UCSD-AML1 (cell line): ENCODE measurements at regions not wholly inside any gene's neighbourhood (a gene's known extent, or its start where the extent isn't known, plus 50 kb on each side); places are given as distances from the start of the nearest gene placed in this dataset.

Source experiments
- DNase-seq: peaks from one replicate; lab custom pipeline; 2025; ENCODE audit not compliant: unreplicated experiment; lab: John Stamatoyannopoulos, UW

GRCh38 chr11:92644595-92645445, 324.6 kb upstream of the MTNR1B start:
- DNase-seq = no peak

- no peak for DNase-seq
These were observed 318.3 kb upstream of the MTNR1B start for GRCh38 chr11:92651159-92651558.

GRCh38 chr11:92653454-92653853, 316.0 kb upstream of the MTNR1B start:
- no peak for DNase-seq

GRCh38 chr11:92656783-92657182, 312.7 kb upstream of the MTNR1B start:
- DNase-seq = no peak

GRCh38 chr11:92657226-92657625, 312.2 kb upstream of the MTNR1B start:
- DNase-seq = no peak

- no peak for DNase-seq
These were observed 310.7 kb upstream of the MTNR1B start for GRCh38 chr11:92658733-92659132.

- DNase-seq = no peak
These were observed 309.7 kb upstream of the MTNR1B start for GRCh38 chr11:92659793-92660192.

- no peak for DNase-seq
These were observed 306.7 kb upstream of the MTNR1B start for GRCh38 chr11:92662601-92663360.

GRCh38 chr11:92663539-92663938, 305.9 kb upstream of the MTNR1B start:
- DNase-seq = no peak

- no peak for DNase-seq
These were observed 301.8 kb upstream of the MTNR1B start for GRCh38 chr11:92667486-92668152.

- DNase-seq = no peak
These were observed 299.1 kb upstream of the MTNR1B start for GRCh38 chr11:92670308-92670890.

GRCh38 chr11:92671081-92671480, 298.4 kb upstream of the MTNR1B start:
- DNase-seq = no peak

GRCh38 chr11:92675303-92675702, 294.1 kb upstream of the MTNR1B start:
- DNase-seq = no peak

GRCh38 chr11:92675810-92676209, 293.6 kb upstream of the MTNR1B start:
- DNase-seq = no peak

- DNase-seq = no peak
These were observed 291.3 kb upstream of the MTNR1B start for GRCh38 chr11:92678008-92678611.

- DNase-seq = no peak
These were observed 287.9 kb upstream of the MTNR1B start for GRCh38 chr11:92681586-92681985.

GRCh38 chr11:92682136-92682535, 287.3 kb upstream of the MTNR1B start:
- no peak for DNase-seq

GRCh38 chr11:92682952-92683351, 286.5 kb upstream of the MTNR1B start:
- no peak for DNase-seq

- DNase-seq = no peak
These were observed 284.4 kb upstream of the MTNR1B start for GRCh38 chr11:92685049-92685448.

GRCh38 chr11:92687724-92688123, 281.7 kb upstream of the MTNR1B start:
- no peak for DNase-seq

GRCh38 chr11:92688416-92688815, 281.0 kb upstream of the MTNR1B start:
- no peak for DNase-seq
